HG02610 (cell line): ENCODE measurements at regions not wholly inside any gene's neighbourhood (a gene's known extent, or its start where the extent isn't known, plus 50 kb on each side); places are given as distances from the start of the nearest gene placed in this dataset.

Source experiments
- ATAC-seq: cut with Tn5 transposase; IDR thresholded peaks from one replicate; pipeline ENCODE4 v1.9.1; 2021; ENCODE audit warnings: mild to moderate bottlenecking, moderate library complexity; ENCODE audit not compliant: unreplicated experiment

DNA sequence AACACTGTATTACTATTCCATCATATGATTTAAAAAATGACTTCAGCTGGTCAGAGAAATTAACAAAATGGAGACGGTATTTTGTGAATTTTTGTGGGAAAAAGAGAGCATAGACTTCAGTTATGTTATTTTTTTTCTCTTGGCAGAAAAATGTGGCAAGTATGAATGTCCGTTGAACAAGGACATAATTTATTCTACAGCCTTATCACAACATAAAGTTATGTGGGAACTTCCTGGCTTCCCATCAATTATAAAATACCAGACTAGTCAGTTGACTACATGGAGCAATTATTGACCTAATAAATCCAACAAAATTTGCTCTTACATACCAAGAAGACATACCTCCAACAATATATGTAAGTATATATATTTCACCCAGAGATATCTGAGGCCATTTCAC, 88.6 kb upstream of the PPP1R3A start:
- no peak for ATAC-seq

DNA sequence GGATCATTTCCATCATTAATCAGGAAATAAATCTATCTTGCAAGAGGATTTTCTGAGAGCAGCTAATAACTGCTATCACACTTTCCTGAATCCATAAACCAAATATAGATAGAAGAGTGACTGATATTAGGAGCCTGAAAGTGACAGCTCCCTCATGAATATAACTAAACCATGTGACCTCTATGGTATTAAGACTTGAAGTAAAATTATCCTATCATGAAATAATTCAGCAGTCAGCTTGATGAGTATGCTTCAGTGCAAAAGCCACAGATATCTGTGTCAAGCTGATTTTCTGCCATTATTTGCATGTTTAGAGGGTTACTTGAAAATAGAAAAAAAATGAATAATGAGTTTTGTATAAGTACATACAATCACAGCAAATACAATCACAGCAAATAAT, 80.1 kb upstream of the PPP1R3A start:
- no peak for ATAC-seq

DNA sequence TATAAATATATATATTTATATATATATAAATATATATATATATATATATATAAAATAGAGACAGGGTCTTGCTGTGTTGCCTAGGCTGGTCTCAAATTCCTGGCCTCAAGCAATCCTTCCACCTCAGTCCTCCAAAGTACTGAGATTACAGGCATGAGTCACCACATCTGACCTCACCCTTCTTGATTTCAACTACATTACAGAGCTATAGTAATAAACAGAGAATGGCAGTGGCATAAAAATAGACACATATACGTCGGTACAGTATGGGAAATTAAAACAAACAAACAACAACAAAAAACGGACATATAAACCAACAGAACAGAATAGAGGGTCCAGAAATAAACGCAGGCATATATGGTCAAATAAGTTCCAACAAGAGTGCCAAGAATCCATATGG, 77.6 kb upstream of the PPP1R3A start:
- no peak for ATAC-seq

DNA sequence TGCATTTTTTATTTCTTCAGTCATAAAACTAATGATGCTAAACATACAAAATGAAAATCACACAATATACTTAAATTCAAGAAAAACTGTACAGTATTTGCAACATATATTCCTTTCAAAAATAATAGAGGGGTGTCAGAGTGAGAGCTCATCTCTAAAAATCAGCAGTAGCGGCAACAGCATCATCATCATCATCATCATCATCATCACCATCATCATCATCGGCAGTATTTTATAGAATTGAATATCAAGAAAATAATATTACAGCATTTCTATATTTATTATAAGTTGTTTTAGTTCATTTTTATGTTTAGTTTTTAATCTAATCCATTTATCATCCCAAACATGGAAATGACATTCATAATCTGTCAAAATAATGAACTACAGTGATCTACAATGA, 67.4 kb upstream of the PPP1R3A start:
- ATAC-seq, result no peak

DNA sequence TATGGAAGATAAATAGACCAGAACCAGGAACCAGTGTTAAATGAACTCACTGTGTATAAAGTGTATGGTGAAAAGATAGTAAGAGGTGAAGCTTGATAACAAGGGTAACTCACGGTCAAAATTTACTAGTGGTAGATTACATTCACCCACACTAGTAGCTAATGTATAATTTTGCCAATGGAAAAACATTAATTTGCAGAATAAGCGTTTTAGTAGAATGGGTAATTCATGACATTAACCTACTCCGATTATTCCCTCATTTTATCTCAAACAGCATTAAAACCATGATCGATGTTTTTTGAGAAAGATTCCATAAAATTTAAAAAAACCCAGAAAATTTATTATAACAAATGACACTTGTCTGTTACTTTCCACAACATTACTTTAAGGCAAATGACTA, 57.7 kb upstream of the PPP1R3A start:
- no peak for ATAC-seq

DNA sequence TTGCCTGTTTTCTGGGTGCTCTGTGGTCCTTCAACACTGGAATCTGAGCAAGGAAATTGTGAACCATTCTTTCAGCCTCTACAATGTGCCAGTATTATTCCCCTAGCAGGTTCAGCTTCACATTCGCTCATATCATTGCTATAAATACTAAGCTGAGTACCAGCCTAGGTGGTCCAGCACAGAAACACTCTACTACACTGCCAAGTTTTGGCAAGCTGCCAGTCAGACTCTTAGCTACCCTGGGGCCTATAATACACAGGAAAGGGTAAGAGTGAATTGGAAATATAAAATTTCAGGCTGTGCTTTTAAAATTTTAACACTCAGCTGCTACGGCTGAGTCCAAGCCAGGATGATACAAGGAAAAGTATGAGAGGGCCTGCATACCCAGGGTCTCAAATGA, 49.9 kb upstream of the PPP1R3A start:
- no peak for ATAC-seq
